Activated CD4-positive, alpha-beta T cell treated with anti-CD3 and anti-CD28 coated beads, Interleukin-2, amount 10 ng/mL, durations not matched to agents 7 days and 5 days (primary cell): ENCODE measurements at regions not wholly inside any gene's neighbourhood (a gene's known extent, or its start where the extent isn't known, plus 50 kb on each side); places are given as distances from the start of the nearest gene placed in this dataset.
A peak's percentile ranks its signal among the peaks of the same experiment; 100 is the strongest.

Experiments
- CTCF ChIA-PET: fragments of 350-600 bp; sonication (Branson Sonifier 250); formaldehyde crosslinking; loops from one replicate; lab custom pipeline; 2021; ENCODE audit warnings: antibody characterized with exemption; lab: Charles Lee
- POLR2A ChIA-PET: fragments of 350-600 bp; sonication (Branson Sonifier 250); formaldehyde crosslinking; loops from one replicate; lab custom pipeline; 2021; ENCODE audit warnings: antibody characterized with exemption; lab: Charles Lee
- DNase-seq: peaks from one replicate; pipeline ENCODE4 v3.0.0-alpha.2; 2020
- H3K27ac Mint-ChIP-seq: one replicate; pipeline ENCODE4 v1.8.0; 2021; ENCODE audit warnings: mild to moderate bottlenecking, moderate library complexity, mixed read lengths
- H3K27me3 Mint-ChIP-seq: one replicate; pipeline ENCODE4 v1.8.0; 2021; ENCODE audit warnings: mixed read lengths
- H3K36me3 Mint-ChIP-seq: one replicate; pipeline ENCODE4 v1.8.0; 2021; ENCODE audit warnings: low read depth, mixed read lengths
- H3K4me1 Mint-ChIP-seq: one replicate; pipeline ENCODE4 v1.8.0; 2021; ENCODE audit warnings: mixed read lengths
- H3K4me3 Mint-ChIP-seq: one replicate; pipeline ENCODE4 v1.8.0; 2021; ENCODE audit warnings: mild to moderate bottlenecking, moderate library complexity, mixed read lengths
- H3K9me3 Mint-ChIP-seq: one replicate; pipeline ENCODE4 v1.8.0; 2021; ENCODE audit warnings: mixed read lengths

GRCh38 chr1:116208136-116208535 is 96.9 kb downstream of the MAB21L3 start:
- Mint-ChIP-seq H3K9me3 (no peaks in the 10 kb centered on the region), H3K27ac (no peak overlapping the region), H3K36me3 (no peaks in the 10 kb centered on the region), H3K4me1 (no peaks in the 10 kb centered on the region), H3K27me3 (peaks cover 8% of the 10 kb centered on the region), H3K4me3 (no peak overlapping the region)
- CTCF ChIA-PET: no interaction called here
- no peak for DNase-seq
- POLR2A ChIA-PET: no interaction called here

GRCh38 chr1:116211294-116211693 is 100.1 kb downstream of the MAB21L3 start:
- CTCF ChIA-PET: no interaction called here
- Mint-ChIP-seq H3K4me3 (no peak overlapping the region), H3K27ac (no peak overlapping the region), H3K9me3 (peaks cover 2% of the 10 kb centered on the region), H3K4me1 (no peaks in the 10 kb centered on the region), H3K36me3 (no peaks in the 10 kb centered on the region), H3K27me3 (no peaks in the 10 kb centered on the region)
- DNase-seq: no peak
- POLR2A ChIA-PET: no interaction called here

- POLR2A ChIA-PET: interaction anchor here (0.5 kb wide), 1 partner anchor 31 kb away, joined by 3 read pairs; no protein-coding TSS in a partner anchor
- Mint-ChIP-seq H3K4me3 (no peak overlapping the region), H3K9me3 (peaks cover 2% of the 10 kb centered on the region), H3K4me1 (no peaks in the 10 kb centered on the region), H3K27me3 (no peaks in the 10 kb centered on the region), H3K36me3 (no peaks in the 10 kb centered on the region), H3K27ac (no peak overlapping the region)
- DNase-seq: no peak
- CTCF ChIA-PET: no interaction called here
Measured at GRCh38 chr1:116218922-116219321, 107.7 kb downstream of the MAB21L3 start.

GRCh38 chr1:116219651-116220434 is 108.6 kb downstream of the MAB21L3 start:
- Mint-ChIP-seq H3K4me1 (no peaks in the 10 kb centered on the region), H3K36me3 (no peaks in the 10 kb centered on the region), H3K27me3 (no peaks in the 10 kb centered on the region), H3K9me3 (peaks cover 2% of the 10 kb centered on the region), H3K27ac (no peak overlapping the region), H3K4me3 (no peak overlapping the region)
- POLR2A ChIA-PET: interaction anchor here (0.6 kb wide), 1 partner anchor 196 kb away, joined by 3 read pairs; no protein-coding TSS in a partner anchor
- CTCF ChIA-PET: no interaction called here
- no peak for DNase-seq

GRCh38 chr1:116224111-116224510 is 112.9 kb downstream of the MAB21L3 start:
- Mint-ChIP-seq H3K27ac (no peak overlapping the region), H3K27me3 (no peaks in the 10 kb centered on the region), H3K4me3 (no peak overlapping the region), H3K9me3 (no peaks in the 10 kb centered on the region), H3K36me3 (no peaks in the 10 kb centered on the region), H3K4me1 (peaks cover 3% of the 10 kb centered on the region)
- CTCF ChIA-PET: interaction anchor here (0.9 kb wide), 1 partner anchor 101 kb away, joined by 3 read pairs; no protein-coding TSS in a partner anchor
- POLR2A ChIA-PET: no interaction called here
- DNase-seq: no peak

GRCh38 chr1:116224561-116224960 is 113.4 kb downstream of the MAB21L3 start:
- no peak for DNase-seq
- POLR2A ChIA-PET: no interaction called here
- H3K9me3 Mint-ChIP-seq: no peaks in the 10 kb centered on the region
- peaks cover 3% of the 10 kb centered on the region for H3K4me1 Mint-ChIP-seq
- H3K4me3 Mint-ChIP-seq: no peak overlapping the region
- H3K27me3 Mint-ChIP-seq: no peaks in the 10 kb centered on the region
- no peaks in the 10 kb centered on the region for H3K36me3 Mint-ChIP-seq
- H3K27ac Mint-ChIP-seq: no peak overlapping the region
- CTCF ChIA-PET: no interaction called here

- no peaks in the 10 kb centered on the region for H3K9me3 Mint-ChIP-seq
- CTCF ChIA-PET: no interaction called here
- no peaks in the 10 kb centered on the region for H3K27me3 Mint-ChIP-seq
- DNase-seq: no peak
- POLR2A ChIA-PET: no interaction called here
- H3K27ac Mint-ChIP-seq: no peak overlapping the region
- H3K4me1 Mint-ChIP-seq: peaks cover 5% of the 10 kb centered on the region
- no peaks in the 10 kb centered on the region for H3K36me3 Mint-ChIP-seq
- H3K4me3 Mint-ChIP-seq: no peak overlapping the region
Measured at GRCh38 chr1:116226017-116226416, 114.8 kb downstream of the MAB21L3 start.

GRCh38 chr1:116228511-116228910 is 117.3 kb downstream of the MAB21L3 start:
- ChIA-PET POLR2A (no interaction called here), CTCF (interaction anchor here (0.5 kb wide), 1 partner anchor 1746 kb away, joined by 3 read pairs; no protein-coding TSS in a partner anchor)
- no peak for DNase-seq
- Mint-ChIP-seq H3K4me1 (peaks cover 11% of the 10 kb centered on the region), H3K4me3 (no peak overlapping the region), H3K27me3 (no peaks in the 10 kb centered on the region), H3K9me3 (no peaks in the 10 kb centered on the region), H3K36me3 (no peaks in the 10 kb centered on the region), H3K27ac (no peak overlapping the region)

GRCh38 chr1:116230712-116231111 is 119.5 kb downstream of the MAB21L3 start:
- no peaks in the 10 kb centered on the region for H3K27me3 Mint-ChIP-seq
- H3K4me3 Mint-ChIP-seq: no peak overlapping the region
- peaks cover 11% of the 10 kb centered on the region for H3K4me1 Mint-ChIP-seq
- no peak for DNase-seq
- no peak overlapping the region for H3K27ac Mint-ChIP-seq
- H3K36me3 Mint-ChIP-seq: no peaks in the 10 kb centered on the region
- no peaks in the 10 kb centered on the region for H3K9me3 Mint-ChIP-seq
- CTCF ChIA-PET: interaction anchor here (1.3 to 1.4 kb wide), 2 partner anchors 91 to 254 kb away, joined by 3 to 5 read pairs; no protein-coding TSS in a partner anchor
- POLR2A ChIA-PET: no interaction called here

GRCh38 chr1:116231752-116232151 is 120.6 kb downstream of the MAB21L3 start:
- Mint-ChIP-seq H3K4me3 (no peak overlapping the region), H3K36me3 (no peaks in the 10 kb centered on the region), H3K9me3 (no peaks in the 10 kb centered on the region), H3K27ac (no peak overlapping the region), H3K4me1 (peaks cover 11% of the 10 kb centered on the region), H3K27me3 (no peaks in the 10 kb centered on the region)
- DNase-seq: no peak
- ChIA-PET POLR2A (no interaction called here), CTCF (interaction anchor here (1.1 to 1.4 kb wide), 3 partner anchors 86 to 253 kb away, joined by 3 to 5 read pairs (median 3); no protein-coding TSS in a partner anchor)

- POLR2A ChIA-PET: no interaction called here
- Mint-ChIP-seq H3K36me3 (no peaks in the 10 kb centered on the region), H3K27me3 (no peaks in the 10 kb centered on the region), H3K4me3 (no peak overlapping the region), H3K9me3 (no peaks in the 10 kb centered on the region), H3K27ac (peak overlapping the region; percentile 63), H3K4me1 (peaks cover 11% of the 10 kb centered on the region)
- DNase-seq: peak; percentile 50
- CTCF ChIA-PET: no interaction called here
Measured at GRCh38 chr1:116232989-116233514, 121.9 kb downstream of the MAB21L3 start.

- Mint-ChIP-seq H3K27ac (no peak overlapping the region), H3K9me3 (no peaks in the 10 kb centered on the region), H3K4me3 (no peak overlapping the region), H3K27me3 (no peaks in the 10 kb centered on the region), H3K36me3 (no peaks in the 10 kb centered on the region), H3K4me1 (peaks cover 7% of the 10 kb centered on the region)
- POLR2A ChIA-PET: no interaction called here
- DNase-seq: no peak
- CTCF ChIA-PET: no interaction called here
Measured at GRCh38 chr1:116234429-116234828, 123.2 kb downstream of the MAB21L3 start.

- H3K27ac Mint-ChIP-seq: no peak overlapping the region
Measured at GRCh38 chr1:116239916-116240315, 128.7 kb downstream of the MAB21L3 start.

More at GRCh38 chr1:116239916-116240315, 128.7 kb downstream of the MAB21L3 start:
- ChIA-PET CTCF (no interaction called here), POLR2A (no interaction called here)
- no peak overlapping the region for H3K4me3 Mint-ChIP-seq
- no peaks in the 10 kb centered on the region for H3K27me3 Mint-ChIP-seq
- no peaks in the 10 kb centered on the region for H3K36me3 Mint-ChIP-seq
- H3K4me1 Mint-ChIP-seq: peaks cover 11% of the 10 kb centered on the region
- no peaks in the 10 kb centered on the region for H3K9me3 Mint-ChIP-seq
- DNase-seq: no peak
